ENCODE measurements at regions not wholly inside any gene's neighbourhood (a gene's known extent, or its start where the extent isn't known, plus 50 kb on each side); places are given as distances from the start of the nearest gene placed in this dataset.

DNA sequence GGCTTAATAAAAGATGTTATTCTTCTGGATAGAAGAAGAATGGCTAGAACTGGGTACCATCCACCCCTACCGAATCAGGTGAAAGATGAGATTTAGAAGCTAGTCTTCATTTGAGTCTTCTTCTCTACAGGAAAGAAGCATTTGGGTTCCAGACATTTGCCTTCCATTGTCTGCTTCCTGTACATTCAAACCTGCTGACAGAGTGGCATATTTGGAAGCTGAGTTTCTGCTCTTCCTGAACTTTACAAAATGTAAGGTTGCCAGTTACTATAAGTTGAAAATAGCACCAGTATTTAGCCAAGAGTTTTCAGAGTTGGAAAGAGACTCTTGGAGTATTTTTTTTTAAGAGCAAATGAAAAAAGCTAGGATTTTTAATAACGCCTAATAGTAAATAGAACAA, 525.4 kb upstream of the TLE4 start:
- TF ChIP-seq, protein P1, sequence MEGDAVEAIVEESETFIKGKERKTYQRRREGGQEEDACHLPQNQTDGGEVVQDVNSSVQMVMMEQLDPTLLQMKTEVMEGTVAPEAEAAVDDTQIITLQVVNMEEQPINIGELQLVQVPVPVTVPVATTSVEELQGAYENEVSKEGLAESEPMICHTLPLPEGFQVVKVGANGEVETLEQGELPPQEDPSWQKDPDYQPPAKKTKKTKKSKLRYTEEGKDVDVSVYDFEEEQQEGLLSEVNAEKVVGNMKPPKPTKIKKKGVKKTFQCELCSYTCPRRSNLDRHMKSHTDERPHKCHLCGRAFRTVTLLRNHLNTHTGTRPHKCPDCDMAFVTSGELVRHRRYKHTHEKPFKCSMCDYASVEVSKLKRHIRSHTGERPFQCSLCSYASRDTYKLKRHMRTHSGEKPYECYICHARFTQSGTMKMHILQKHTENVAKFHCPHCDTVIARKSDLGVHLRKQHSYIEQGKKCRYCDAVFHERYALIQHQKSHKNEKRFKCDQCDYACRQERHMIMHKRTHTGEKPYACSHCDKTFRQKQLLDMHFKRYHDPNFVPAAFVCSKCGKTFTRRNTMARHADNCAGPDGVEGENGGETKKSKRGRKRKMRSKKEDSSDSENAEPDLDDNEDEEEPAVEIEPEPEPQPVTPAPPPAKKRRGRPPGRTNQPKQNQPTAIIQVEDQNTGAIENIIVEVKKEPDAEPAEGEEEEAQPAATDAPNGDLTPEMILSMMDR (IDR thresholded peaks at IDR 0.05) = no peak
- no peak for TF ChIP-seq POLR2AphosphoS5 (IDR thresholded peaks at IDR 0.05)
- TF ChIP-seq POLR2A (IDR thresholded peaks at IDR 0.05) = no peak
- no peak for TF ChIP-seq EP300 (IDR thresholded peaks at IDR 0.05; ENCODE audit: low read depth)

Measured in transverse colon (tissue), 4 donors.